Mesothelial cell of epicardium (in vitro differentiated cells): ENCODE measurements at regions not wholly inside any gene's neighbourhood (a gene's known extent, or its start where the extent isn't known, plus 50 kb on each side); places are given as distances from the start of the nearest gene placed in this dataset.
"Not testable (repeated sequence)": the region's sequence is repeated elsewhere in the genome, so short reads cannot be mapped to it uniquely, and the experiment has no call there.

Experiments used
- DNase-seq, 2 experiments: peaks; one replicate each; pipeline ENCODE4 v3.0.0; 2021; ENCODE audit warnings: low spot score in 2 of 2; ENCODE audit not compliant: unreplicated experiment in 2 of 2
- H3K27ac Mint-ChIP-seq: 2 replicates; pipeline ENCODE4 v1.8.0; 2021; ENCODE audit warnings: mixed read lengths
- H3K27me3 Mint-ChIP-seq: 2 replicates; pipeline ENCODE4 v1.8.0; 2021; ENCODE audit warnings: low read depth, mixed read lengths
- H3K36me3 Mint-ChIP-seq: 2 replicates; pipeline ENCODE4 v1.8.0; 2021; ENCODE audit warnings: mixed read lengths
- H3K4me1 Mint-ChIP-seq: 2 replicates; pipeline ENCODE4 v1.8.0; 2021; ENCODE audit warnings: mixed read lengths
- H3K4me3 Mint-ChIP-seq: 2 replicates; pipeline ENCODE4 v1.8.0; 2021; ENCODE audit warnings: mild to moderate bottlenecking, moderate library complexity, mixed read lengths
- H3K9me3 Mint-ChIP-seq: 2 replicates; pipeline ENCODE4 v1.8.0; 2021; ENCODE audit warnings: mixed read lengths
- CTCF ChIP-seq: fragments of 200-600 bp; sonication (generic); IDR thresholded peaks from one replicate; pipeline ENCODE4 v1.5.0; 2021; ENCODE audit warnings: antibody characterized with exemption; ENCODE audit not compliant: unreplicated experiment

DNA sequence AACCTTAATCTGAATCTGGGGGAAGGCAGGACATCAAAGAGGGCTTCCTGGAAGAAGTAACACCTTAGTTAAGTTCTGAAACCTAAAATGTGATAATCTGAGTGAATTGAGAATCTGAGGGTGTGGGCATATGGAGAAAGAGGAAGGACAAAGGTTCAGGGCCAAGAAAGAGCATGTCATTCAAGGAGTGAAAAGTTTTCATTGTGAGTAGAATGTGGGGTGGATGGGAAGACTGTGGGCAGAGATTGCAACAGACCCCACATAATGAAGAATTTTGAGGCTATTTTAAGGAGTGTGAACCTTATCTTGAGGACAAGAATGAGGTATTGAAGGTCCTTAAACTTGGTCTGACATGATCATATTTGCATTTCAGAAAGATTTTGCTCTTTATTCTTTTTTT, 227.2 kb downstream of the PTGER3 start:
- H3K4me1 Mint-ChIP-seq, result no peaks in the 10 kb centered on the region

GRCh38 chr1:70820995-70821394, 226.6 kb downstream of the PTGER3 start:
- no peaks in the 10 kb centered on the region for H3K9me3 Mint-ChIP-seq
- peaks cover 7% of the 10 kb centered on the region for H3K27me3 Mint-ChIP-seq
- no peaks in the 10 kb centered on the region for H3K36me3 Mint-ChIP-seq
- DNase-seq, result no peak
- no peak overlapping the region for H3K27ac Mint-ChIP-seq
- no peak overlapping the region for H3K4me3 Mint-ChIP-seq
- H3K4me1 Mint-ChIP-seq, result no peaks in the 10 kb centered on the region
- no peak for TF ChIP-seq CTCF

More for the DNA sequence above, 227.2 kb downstream of the PTGER3 start:
- H3K9me3 Mint-ChIP-seq, result no peaks in the 10 kb centered on the region
- H3K36me3 Mint-ChIP-seq, result no peaks in the 10 kb centered on the region
- DNase-seq, result no peak
- no peak overlapping the region for H3K27ac Mint-ChIP-seq
- H3K27me3 Mint-ChIP-seq, result peaks cover 7% of the 10 kb centered on the region
- no peak for TF ChIP-seq CTCF
- no peak overlapping the region for H3K4me3 Mint-ChIP-seq

DNA sequence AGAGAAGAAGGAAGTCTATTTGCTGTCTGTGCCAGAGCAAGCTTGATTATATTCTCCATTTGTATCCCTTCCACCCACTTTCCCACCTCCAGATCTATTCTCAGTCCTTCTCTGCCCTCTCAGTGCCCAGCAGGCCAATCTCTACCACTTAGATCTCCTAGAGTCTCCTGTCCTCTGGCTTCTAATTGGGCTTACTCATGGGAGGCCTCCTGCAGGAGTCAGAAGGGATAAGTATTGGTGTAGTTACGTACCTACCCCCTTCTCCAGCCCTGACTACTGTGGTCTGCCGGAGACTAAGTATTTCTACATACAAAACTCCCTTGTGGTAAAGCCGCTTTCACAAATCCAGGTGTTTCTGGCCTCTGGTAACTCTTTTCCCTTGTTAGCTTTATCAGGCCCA, 221.2 kb downstream of the PTGER3 start:
- no peaks in the 10 kb centered on the region for H3K4me1 Mint-ChIP-seq
- no peak for DNase-seq

DNA sequence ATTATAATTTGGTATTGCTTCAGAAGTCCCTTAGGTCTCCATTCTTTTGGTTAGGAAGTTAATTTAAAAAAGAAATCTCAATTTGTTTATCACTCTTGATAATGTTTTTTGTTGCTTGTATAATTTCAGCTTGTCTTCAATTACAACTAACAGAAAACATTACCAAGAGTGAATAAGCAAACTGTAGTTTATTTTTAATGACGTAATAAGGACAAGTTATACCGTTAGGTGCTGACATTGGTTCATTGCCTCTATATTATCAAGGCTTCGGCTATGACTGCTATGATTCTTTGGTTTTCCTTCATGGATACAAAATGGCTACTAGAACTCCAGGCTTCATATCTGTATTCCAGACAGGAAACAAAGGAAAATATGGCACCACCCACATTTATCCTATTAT, 220.6 kb downstream of the PTGER3 start:
- TF ChIP-seq CTCF, result no peak
- peaks cover 3% of the 10 kb centered on the region for H3K27me3 Mint-ChIP-seq
- no peak overlapping the region for H3K4me3 Mint-ChIP-seq
- no peak for DNase-seq
- H3K27ac Mint-ChIP-seq, result no peak overlapping the region
- H3K9me3 Mint-ChIP-seq, result peaks cover 9% of the 10 kb centered on the region
- no peaks in the 10 kb centered on the region for H3K36me3 Mint-ChIP-seq
- H3K4me1 Mint-ChIP-seq, result no peaks in the 10 kb centered on the region

More for the DNA sequence above, 221.2 kb downstream of the PTGER3 start:
- Mint-ChIP-seq H3K27me3 (peaks cover 3% of the 10 kb centered on the region), H3K36me3 (no peaks in the 10 kb centered on the region), H3K4me3 (no peak overlapping the region), H3K9me3 (peaks cover 3% of the 10 kb centered on the region), H3K27ac (no peak overlapping the region)
- TF ChIP-seq CTCF, result no peak

DNA sequence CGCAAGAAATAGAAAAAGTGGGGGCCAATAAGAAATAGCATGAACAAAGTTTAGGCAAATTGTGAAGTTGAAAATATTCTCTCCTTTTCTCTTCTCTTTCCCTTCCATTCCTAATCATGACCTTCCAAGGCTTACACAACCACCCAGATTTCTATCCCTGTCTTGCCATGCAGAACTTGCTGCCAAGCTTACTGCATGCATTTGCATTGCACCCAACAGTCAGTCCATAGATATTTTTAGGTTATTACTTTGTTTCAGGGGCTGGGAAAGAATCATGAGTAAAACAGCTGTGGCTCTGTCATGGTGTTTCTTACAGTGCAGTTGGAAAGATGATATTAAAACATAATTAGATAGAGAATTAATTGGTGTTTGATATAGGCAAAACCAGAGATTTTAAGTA, 219.4 kb downstream of the PTGER3 start:
- no peaks in the 10 kb centered on the region for H3K4me1 Mint-ChIP-seq
- no peak for TF ChIP-seq CTCF
- no peaks in the 10 kb centered on the region for H3K27me3 Mint-ChIP-seq
- H3K9me3 Mint-ChIP-seq, result peaks cover 16% of the 10 kb centered on the region
- DNase-seq, result no peak
- no peaks in the 10 kb centered on the region for H3K36me3 Mint-ChIP-seq
- H3K4me3 Mint-ChIP-seq, result no peak overlapping the region
- H3K27ac Mint-ChIP-seq, result no peak overlapping the region

DNA sequence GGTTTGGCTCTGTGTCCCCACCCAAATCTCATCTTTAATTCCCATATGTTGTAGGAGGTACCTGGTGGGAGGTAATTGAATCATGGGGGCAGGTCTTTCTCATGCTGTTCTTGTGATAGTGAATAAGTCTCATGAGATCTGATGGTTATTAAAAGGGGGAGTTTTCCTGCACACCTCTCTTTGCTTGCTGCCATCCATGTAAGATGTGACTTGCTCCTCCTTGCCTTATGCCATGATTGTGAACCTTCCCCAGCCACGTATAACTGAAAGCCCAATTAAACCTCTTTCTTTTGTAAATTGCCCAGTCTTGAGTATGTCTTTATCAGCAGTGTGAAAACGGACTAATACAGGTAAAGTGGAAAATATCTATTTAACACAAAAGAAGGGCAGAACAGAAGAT, 213.3 kb downstream of the PTGER3 start:
- not testable (repeated sequence) for H3K36me3 Mint-ChIP-seq, H3K27me3 Mint-ChIP-seq, H3K4me1 Mint-ChIP-seq, H3K4me3 Mint-ChIP-seq, H3K27ac Mint-ChIP-seq, DNase-seq
- H3K9me3 Mint-ChIP-seq, result peaks cover 30% of the 10 kb centered on the region
